OCI-LY1 (cell line): ENCODE measurements at regions not wholly inside any gene's neighbourhood (a gene's known extent, or its start where the extent isn't known, plus 50 kb on each side); places are given as distances from the start of the nearest gene placed in this dataset.

Source experiments
- H2AFZ ChIP-seq: fragments of 200-600 bp; sonication (generic), shearing (Covaris generic); 2 replicates; pipeline ENCODE4 v1.6.0; 2014; ENCODE audit warnings: antibody characterized with exemption, mild to moderate bottlenecking, low read length
- H3F3A ChIP-seq: fragments of 200-600 bp; sonication (generic), shearing (Covaris generic); 2 replicates; pipeline ENCODE4 v1.6.0; 2014; ENCODE audit warnings: mild to moderate bottlenecking, antibody characterized with exemption, low read length, moderate library complexity; ENCODE audit not compliant: insufficient read depth
- H3K27ac ChIP-seq: fragments of 200-600 bp; sonication (generic); 2 replicates; pipeline ENCODE4 v1.5.1; 2014; ENCODE audit warnings: low read length, mixed run types, mild to moderate bottlenecking, low read depth; ENCODE audit not compliant: poor library complexity, severe bottlenecking
- H3K27me3 ChIP-seq: fragments of 200-600 bp; sonication (generic); 2 replicates; pipeline ENCODE4 v1.6.0; 2014; ENCODE audit warnings: antibody characterized with exemption, mild to moderate bottlenecking, low read length, moderate library complexity; ENCODE audit not compliant: insufficient read depth
- H3K36me3 ChIP-seq: fragments of 200-600 bp; sonication (generic); 2 replicates; pipeline ENCODE4 v1.6.1; 2014; ENCODE audit warnings: mild to moderate bottlenecking, antibody characterized with exemption, low read length, moderate library complexity, mixed read lengths; ENCODE audit not compliant: insufficient read depth
- H3K4me1 ChIP-seq: fragments of 200-600 bp; sonication (generic); 2 replicates; pipeline ENCODE4 v1.5.1; 2014; ENCODE audit warnings: mild to moderate bottlenecking, low read length, moderate library complexity; ENCODE audit not compliant: insufficient read depth, severe bottlenecking
- H3K4me2 ChIP-seq: fragments of 200-600 bp; sonication (generic), shearing (Covaris generic); 2 replicates; pipeline ENCODE4 v1.6.1; 2014; ENCODE audit warnings: low read length
- H3K4me3 ChIP-seq: fragments of 200-600 bp; sonication (generic); 2 replicates; pipeline ENCODE4 v1.5.1; 2014; ENCODE audit warnings: low read length, low read depth, mild to moderate bottlenecking, mixed read lengths; ENCODE audit not compliant: poor library complexity, severe bottlenecking
- H3K79me2 ChIP-seq: fragments of 200-600 bp; shearing (Covaris generic); 2 replicates; pipeline ENCODE4 v1.6.1; 2016; ENCODE audit warnings: mixed run types, low read length, mixed read lengths; ENCODE audit not compliant: insufficient read depth
- H3K9ac ChIP-seq: fragments of 200-600 bp; sonication (generic), shearing (Covaris generic); 2 replicates; pipeline ENCODE4 v1.6.1; 2014; ENCODE audit warnings: mild to moderate bottlenecking, low read length, mixed read lengths
- H3K9me2 ChIP-seq: fragments of 200-600 bp; sonication (generic), shearing (Covaris generic); 2 replicates; pipeline ENCODE4 v1.6.1; 2014; ENCODE audit warnings: low read depth, mild to moderate bottlenecking, low read length, mixed read lengths
- H3K9me3 ChIP-seq: fragments of 200-600 bp; shearing (Covaris generic); 2 replicates; pipeline ENCODE4 v1.6.1; 2014; ENCODE audit warnings: low read length, mixed read lengths
- H4K20me1 ChIP-seq: fragments of 200-600 bp; sonication (generic), shearing (Covaris generic); 2 replicates; pipeline ENCODE4 v1.6.0; 2016; ENCODE audit warnings: mild to moderate bottlenecking, low read length; ENCODE audit not compliant: insufficient read depth
- CTCF ChIP-seq: fragments of 200-600 bp; sonication (generic), shearing (Covaris generic); IDR thresholded peaks from 2 replicates; pipeline ENCODE4 v1.5.1; 2017; ENCODE audit warnings: mild to moderate bottlenecking, antibody characterized with exemption, low read length, moderate library complexity, mixed read lengths
- EZH2 ChIP-seq: fragments of 200-600 bp; sonication (generic), shearing (Covaris generic); IDR thresholded peaks from 2 replicates; pipeline ENCODE4 v1.8.0; 2017; ENCODE audit warnings: borderline replicate concordance, mixed run types, mild to moderate bottlenecking, antibody characterized with exemption, low read length, moderate library complexity, mixed read lengths

- Histone ChIP-seq H3K36me3 (no peaks in the 10 kb centered on the region), H3K27ac (no peak overlapping the region), H4K20me1 (no peaks in the 10 kb centered on the region), H3K9ac (no peak overlapping the region), H3K9me3 (no peaks in the 10 kb centered on the region), H3F3A (no peaks in the 10 kb centered on the region), H2AFZ (no peak overlapping the region), H3K4me3 (no peak overlapping the region), H3K4me2 (no peak overlapping the region), H3K27me3 (no peaks in the 10 kb centered on the region), H3K4me1 (no peaks in the 10 kb centered on the region), H3K79me2 (no peaks in the 10 kb centered on the region), H3K9me2 (no peaks in the 10 kb centered on the region)
- TF ChIP-seq EZH2, result no peak
- TF ChIP-seq CTCF, result peak; percentile 36; the same call in 1 of the 2 replicates
These were observed 220.9 kb downstream of the C7orf25 start for GRCh38 chr7:42690794-42691639.

GRCh38 chr7:42689626-42690025 is 222.2 kb downstream of the C7orf25 start:
- Histone ChIP-seq H3K9me2 (no peaks in the 10 kb centered on the region), H3K27ac (no peak overlapping the region), H3K4me2 (no peak overlapping the region), H3K4me1 (no peaks in the 10 kb centered on the region), H3K9me3 (no peaks in the 10 kb centered on the region), H3K79me2 (no peaks in the 10 kb centered on the region), H3K4me3 (no peak overlapping the region), H3K9ac (no peak overlapping the region), H2AFZ (no peak overlapping the region), H3F3A (no peaks in the 10 kb centered on the region), H3K27me3 (no peaks in the 10 kb centered on the region), H3K36me3 (no peaks in the 10 kb centered on the region), H4K20me1 (no peaks in the 10 kb centered on the region)
- no peak for TF ChIP-seq EZH2
- no peak for TF ChIP-seq CTCF

GRCh38 chr7:42688056-42688371 is 223.9 kb downstream of the C7orf25 start:
- TF ChIP-seq CTCF (no peak), EZH2 (no peak)
- H3K27ac ChIP-seq, result no peak overlapping the region
- H3K4me1 ChIP-seq, result no peaks in the 10 kb centered on the region
- H3K79me2 ChIP-seq, result no peaks in the 10 kb centered on the region
- no peak overlapping the region for H2AFZ ChIP-seq
- H3K9me2 ChIP-seq, result no peaks in the 10 kb centered on the region
- no peak overlapping the region for H3K9ac ChIP-seq
- no peaks in the 10 kb centered on the region for H3K9me3 ChIP-seq
- H3K4me2 ChIP-seq, result no peak overlapping the region
- H3K4me3 ChIP-seq, result no peak overlapping the region
- H3K36me3 ChIP-seq, result no peaks in the 10 kb centered on the region
- H4K20me1 ChIP-seq, result no peaks in the 10 kb centered on the region
- H3K27me3 ChIP-seq, result no peaks in the 10 kb centered on the region
- no peaks in the 10 kb centered on the region for H3F3A ChIP-seq
